ENCODE measurements at regions not wholly inside any gene's neighbourhood (a gene's known extent, or its start where the extent isn't known, plus 50 kb on each side); places are given as distances from the start of the nearest gene placed in this dataset.
"Not testable (repeated sequence)": the region's sequence is repeated elsewhere in the genome, so short reads cannot be mapped to it uniquely, and the experiment has no call there.

- Histone ChIP-seq H3K4me3 (ENCODE audit: insufficient read length, low read depth) (no peak overlapping the region), H3K9me3 (ENCODE audit: insufficient read depth, low read length) (no peaks in the 10 kb centered on the region), H3K27me3 (ENCODE audit: insufficient read depth, insufficient read length) (no peaks in the 10 kb centered on the region), H3K4me1 (ENCODE audit: insufficient read depth, insufficient read length) (peaks cover 21% of the 10 kb centered on the region), H3K36me3 (ENCODE audit: insufficient read depth, insufficient read length, low read length) (no peaks in the 10 kb centered on the region), H3K9ac (ENCODE audit: insufficient read length, low read depth) (no peak overlapping the region)
- TF ChIP-seq ZNF274 (IDR thresholded peaks at IDR 0.05; ENCODE audit: low read depth, low read length) (no peak), YY1 (IDR thresholded peaks at IDR 0.05; ENCODE audit: insufficient read depth, insufficient read length) (no peak), SUZ12 (IDR thresholded peaks at IDR 0.05; ENCODE audit: extremely low read depth, insufficient read depth, insufficient read length) (no peak)
- no peak for DNase-seq (ENCODE audit: low read depth, low spot score)
Observed at GRCh38 chr15:70375006-70375431, 277.3 kb upstream of the TLE3 start.

GRCh38 chr15:70374096-70374495 is 276.4 kb upstream of the TLE3 start:
- no peak for DNase-seq (ENCODE audit: low read depth, low spot score)
- TF ChIP-seq ZNF274 (IDR thresholded peaks at IDR 0.05; ENCODE audit: low read depth, low read length) (no peak), YY1 (IDR thresholded peaks at IDR 0.05; ENCODE audit: insufficient read depth, insufficient read length) (no peak), SUZ12 (IDR thresholded peaks at IDR 0.05; ENCODE audit: extremely low read depth, insufficient read depth, insufficient read length) (no peak)

GRCh38 chr15:70373439-70373838 is 275.7 kb upstream of the TLE3 start:
- DNase-seq (ENCODE audit: low read depth, low spot score); H3K36me3 ChIP-seq (ENCODE audit: insufficient read depth, insufficient read length, low read length); H3K4me3 ChIP-seq (ENCODE audit: insufficient read length, low read depth); H3K27me3 ChIP-seq (ENCODE audit: insufficient read depth, insufficient read length); H3K9me3 ChIP-seq (ENCODE audit: insufficient read depth, low read length); H3K9ac ChIP-seq (ENCODE audit: insufficient read length, low read depth): not testable (repeated sequence)
- peaks cover 16% of the 10 kb centered on the region for H3K4me1 ChIP-seq (ENCODE audit: insufficient read depth, insufficient read length)

More at GRCh38 chr15:70374096-70374495, 276.4 kb upstream of the TLE3 start:
- Histone ChIP-seq H3K4me1 (ENCODE audit: insufficient read depth, insufficient read length) (peaks cover 20% of the 10 kb centered on the region), H3K9me3 (ENCODE audit: insufficient read depth, low read length) (no peaks in the 10 kb centered on the region), H3K9ac (ENCODE audit: insufficient read length, low read depth) (no peak overlapping the region), H3K36me3 (ENCODE audit: insufficient read depth, insufficient read length, low read length) (no peaks in the 10 kb centered on the region), H3K27me3 (ENCODE audit: insufficient read depth, insufficient read length) (no peaks in the 10 kb centered on the region), H3K4me3 (ENCODE audit: insufficient read length, low read depth) (no peak overlapping the region)

GRCh38 chr15:70367913-70368705 is 270.4 kb upstream of the TLE3 start:
- not testable (repeated sequence) for DNase-seq (ENCODE audit: low read depth, low spot score); H3K4me3 ChIP-seq (ENCODE audit: insufficient read length, low read depth); H3K27me3 ChIP-seq (ENCODE audit: insufficient read depth, insufficient read length); H3K4me1 ChIP-seq (ENCODE audit: insufficient read depth, insufficient read length); H3K9ac ChIP-seq (ENCODE audit: insufficient read length, low read depth); H3K9me3 ChIP-seq (ENCODE audit: insufficient read depth, low read length); H3K36me3 ChIP-seq (ENCODE audit: insufficient read depth, insufficient read length, low read length)

DNA sequence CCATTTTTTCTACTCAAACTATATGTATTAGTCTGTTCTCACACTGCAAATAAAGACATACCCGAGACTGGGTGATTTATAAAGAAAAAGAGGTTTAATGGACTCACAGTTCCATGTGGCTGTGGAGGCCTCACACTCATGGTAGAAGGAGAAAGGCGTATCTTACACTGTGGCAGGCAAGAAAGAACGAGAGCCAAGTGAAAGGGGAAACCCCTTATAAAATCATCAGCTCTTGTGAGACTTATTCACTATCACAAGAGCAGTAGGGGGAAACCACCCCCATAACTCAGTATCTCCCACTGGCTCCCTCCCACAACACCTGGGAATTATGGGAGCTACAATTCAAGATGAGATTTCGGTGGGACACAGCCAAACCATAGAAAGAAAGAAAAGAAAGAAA is 266.3 kb upstream of the TLE3 start:
- H3K4me1 ChIP-seq (ENCODE audit: insufficient read depth, insufficient read length); DNase-seq (ENCODE audit: low read depth, low spot score); H3K9me3 ChIP-seq (ENCODE audit: insufficient read depth, low read length); H3K36me3 ChIP-seq (ENCODE audit: insufficient read depth, insufficient read length, low read length); H3K27me3 ChIP-seq (ENCODE audit: insufficient read depth, insufficient read length); H3K9ac ChIP-seq (ENCODE audit: insufficient read length, low read depth); H3K4me3 ChIP-seq (ENCODE audit: insufficient read length, low read depth): not testable (repeated sequence)

DNA sequence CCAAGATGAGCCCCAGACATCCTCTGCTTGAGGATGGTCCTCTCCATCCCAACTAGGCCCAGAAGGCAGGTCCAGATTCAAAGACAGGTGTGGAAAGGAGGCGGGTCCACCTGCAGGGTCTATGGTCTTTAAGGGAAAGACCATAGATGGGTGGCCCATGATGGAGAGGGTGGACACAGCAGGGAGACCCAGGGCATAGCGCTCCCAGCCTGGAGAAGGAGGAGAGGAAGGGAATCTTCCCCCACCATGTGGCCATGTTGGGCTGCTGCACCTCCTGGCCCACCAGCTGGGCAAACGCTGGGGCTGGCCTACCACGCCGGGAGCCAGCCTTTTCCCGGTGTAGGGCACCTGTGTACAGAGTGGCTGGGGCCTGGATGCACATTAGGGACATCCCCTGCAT is 265.2 kb upstream of the TLE3 start:
- no peak for DNase-seq (ENCODE audit: low read depth, low spot score)
- H3K36me3 ChIP-seq (ENCODE audit: insufficient read depth, insufficient read length, low read length): no peaks in the 10 kb centered on the region
- no peaks in the 10 kb centered on the region for H3K27me3 ChIP-seq (ENCODE audit: insufficient read depth, insufficient read length)
- no peak overlapping the region for H3K9ac ChIP-seq (ENCODE audit: insufficient read length, low read depth)
- peaks cover 6% of the 10 kb centered on the region for H3K4me1 ChIP-seq (ENCODE audit: insufficient read depth, insufficient read length)
- no peak for TF ChIP-seq YY1 (IDR thresholded peaks at IDR 0.05; ENCODE audit: insufficient read depth, insufficient read length)
- no peak for TF ChIP-seq ZNF274 (IDR thresholded peaks at IDR 0.05; ENCODE audit: low read depth, low read length)
- TF ChIP-seq SUZ12 (IDR thresholded peaks at IDR 0.05; ENCODE audit: extremely low read depth, insufficient read depth, insufficient read length): no peak
- H3K9me3 ChIP-seq (ENCODE audit: insufficient read depth, low read length): no peaks in the 10 kb centered on the region
- no peak overlapping the region for H3K4me3 ChIP-seq (ENCODE audit: insufficient read length, low read depth)

DNA sequence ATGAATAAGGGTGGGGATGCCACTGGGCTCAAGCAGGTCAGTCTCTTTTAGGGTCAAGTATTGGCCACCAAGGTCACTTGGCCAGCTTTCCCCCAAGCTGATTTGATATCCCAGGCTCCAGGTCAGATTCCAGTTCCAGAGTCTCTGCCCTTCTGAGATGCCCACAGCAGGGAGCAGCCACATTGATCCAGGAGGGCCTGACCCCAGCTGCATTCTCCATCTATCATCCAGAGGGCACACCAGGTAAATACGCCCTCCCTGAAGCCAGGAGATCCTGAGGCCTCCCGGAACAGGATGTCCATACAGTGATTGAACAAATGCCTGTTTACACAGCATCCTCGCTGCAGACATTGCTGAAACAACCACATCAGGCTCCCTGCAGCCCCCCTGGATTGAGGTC is 264.6 kb upstream of the TLE3 start:
- TF ChIP-seq ZNF274 (IDR thresholded peaks at IDR 0.05; ENCODE audit: low read depth, low read length) (no peak), YY1 (IDR thresholded peaks at IDR 0.05; ENCODE audit: insufficient read depth, insufficient read length) (no peak), SUZ12 (IDR thresholded peaks at IDR 0.05; ENCODE audit: extremely low read depth, insufficient read depth, insufficient read length) (no peak)
- no peak for DNase-seq (ENCODE audit: low read depth, low spot score)
- peaks cover 10% of the 10 kb centered on the region for H3K4me1 ChIP-seq (ENCODE audit: insufficient read depth, insufficient read length)

DNA sequence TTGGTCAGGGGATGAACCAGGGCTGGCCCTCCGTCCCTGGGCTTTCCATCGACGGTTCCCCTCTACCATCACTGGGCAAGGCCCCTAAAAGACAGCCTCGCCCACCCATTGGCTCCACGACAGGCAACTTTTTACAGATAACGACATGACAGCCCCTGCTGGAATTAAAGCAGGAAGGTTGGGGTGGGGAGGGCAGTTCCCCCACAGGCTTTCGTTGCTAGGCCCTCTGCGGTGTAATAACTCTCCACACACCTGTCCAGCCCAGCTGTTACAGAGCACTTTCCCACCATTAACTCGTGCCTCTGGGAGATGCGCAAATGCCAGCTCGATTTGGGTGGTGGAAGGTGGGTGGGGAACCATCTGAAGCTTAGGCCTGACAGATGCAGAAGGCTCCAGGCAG is 264.2 kb upstream of the TLE3 start:
- no peak overlapping the region for H3K4me3 ChIP-seq (ENCODE audit: insufficient read length, low read depth)
- peaks cover 14% of the 10 kb centered on the region for H3K4me1 ChIP-seq (ENCODE audit: insufficient read depth, insufficient read length)
- no peak for DNase-seq (ENCODE audit: low read depth, low spot score)
- no peaks in the 10 kb centered on the region for H3K27me3 ChIP-seq (ENCODE audit: insufficient read depth, insufficient read length)
- no peaks in the 10 kb centered on the region for H3K36me3 ChIP-seq (ENCODE audit: insufficient read depth, insufficient read length, low read length)
- no peak overlapping the region for H3K9ac ChIP-seq (ENCODE audit: insufficient read length, low read depth)
- TF ChIP-seq ZNF274 (IDR thresholded peaks at IDR 0.05; ENCODE audit: low read depth, low read length) (no peak), SUZ12 (IDR thresholded peaks at IDR 0.05; ENCODE audit: extremely low read depth, insufficient read depth, insufficient read length) (no peak), YY1 (IDR thresholded peaks at IDR 0.05; ENCODE audit: insufficient read depth, insufficient read length) (no peak)
- no peaks in the 10 kb centered on the region for H3K9me3 ChIP-seq (ENCODE audit: insufficient read depth, low read length)

More for the DNA sequence above, 264.6 kb upstream of the TLE3 start:
- H3K9me3 ChIP-seq (ENCODE audit: insufficient read depth, low read length): no peaks in the 10 kb centered on the region
- H3K36me3 ChIP-seq (ENCODE audit: insufficient read depth, insufficient read length, low read length): no peaks in the 10 kb centered on the region
- no peak overlapping the region for H3K9ac ChIP-seq (ENCODE audit: insufficient read length, low read depth)
- no peaks in the 10 kb centered on the region for H3K27me3 ChIP-seq (ENCODE audit: insufficient read depth, insufficient read length)
- no peak overlapping the region for H3K4me3 ChIP-seq (ENCODE audit: insufficient read length, low read depth)

All from NT2/D1 (cell line).